Karpas-422 (cell line): ENCODE measurements at regions not wholly inside any gene's neighbourhood (a gene's known extent, or its start where the extent isn't known, plus 50 kb on each side); places are given as distances from the start of the nearest gene placed in this dataset.
"Not testable (repeated sequence)": the region's sequence is repeated elsewhere in the genome, so short reads cannot be mapped to it uniquely, and the experiment has no call there.

Experiments used
- DNase-seq: peaks from one replicate; pipeline ENCODE4 v3.0.0-alpha.2; 2015
- H2AFZ ChIP-seq: fragments of 200-600 bp; sonication (generic); 2 replicates; pipeline ENCODE4 v1.6.1; 2014; ENCODE audit warnings: antibody characterized with exemption, low read length, mixed read lengths
- H3K27ac ChIP-seq: fragments of 200-600 bp; sonication (generic); 2 replicates; pipeline ENCODE4 v1.5.1; 2014; ENCODE audit warnings: mild to moderate bottlenecking, low read length, moderate library complexity
- H3K27me3 ChIP-seq: fragments of 200-600 bp; sonication (generic); 2 replicates; pipeline ENCODE4 v1.6.1; 2014; ENCODE audit warnings: low read length, mixed read lengths
- H3K36me3 ChIP-seq: fragments of 200-600 bp; sonication (generic); 2 replicates; pipeline ENCODE4 v1.6.1; 2014; ENCODE audit warnings: low read length, mixed read lengths; ENCODE audit not compliant: insufficient read depth
- H3K4me1 ChIP-seq: fragments of 200-600 bp; sonication (generic); 2 replicates; pipeline ENCODE4 v1.6.1; 2014; ENCODE audit warnings: mild to moderate bottlenecking, low read length, mixed read lengths
- H3K4me2 ChIP-seq: fragments of 200-600 bp; sonication (generic); 2 replicates; pipeline ENCODE4 v1.6.1; 2014; ENCODE audit warnings: low read length, low read depth, mild to moderate bottlenecking; ENCODE audit not compliant: poor library complexity, severe bottlenecking
- H3K4me3 ChIP-seq: fragments of 200-600 bp; sonication (generic); 2 replicates; pipeline ENCODE4 v1.5.1; 2014; ENCODE audit warnings: mild to moderate bottlenecking, antibody characterized with exemption, low read length, mixed read lengths
- H3K79me2 ChIP-seq: fragments of 200-600 bp; sonication (generic); 2 replicates; pipeline ENCODE4 v1.6.1; 2014; ENCODE audit warnings: mild to moderate bottlenecking, low read length, mixed read lengths
- H3K9ac ChIP-seq: fragments of 200-600 bp; sonication (generic); 2 replicates; pipeline ENCODE4 v1.6.0; 2014; ENCODE audit warnings: low read length
- H3K9me2 ChIP-seq: fragments of 200-600 bp; sonication (generic), shearing (Covaris generic); replicated peaks from 2 replicates; pipeline ENCODE4 v1.6.0; 2014; ENCODE audit warnings: mild to moderate bottlenecking, low read length, moderate library complexity; ENCODE audit not compliant: insufficient read depth
- H3K9me3 ChIP-seq: fragments of 300-700, 200-600 bp; sonication (generic); 2 replicates; pipeline ENCODE4 v1.6.1; 2014; ENCODE audit warnings: low read length, mixed read lengths
- H4K20me1 ChIP-seq: fragments of 200-600 bp; sonication (generic); 2 replicates; pipeline ENCODE4 v1.6.1; 2014; ENCODE audit warnings: mild to moderate bottlenecking, antibody characterized with exemption, low read length, low read depth; ENCODE audit not compliant: insufficient read depth

GRCh38 chr1:213584272-213584671, 403.5 kb upstream of the PROX1 start:
- Histone ChIP-seq H3K9me3 (no peaks in the 10 kb centered on the region), H3K9me2 (no peaks in the 10 kb centered on the region), H3K27me3 (no peaks in the 10 kb centered on the region), H3K4me3 (no peak overlapping the region), H4K20me1 (no peaks in the 10 kb centered on the region), H3K4me1 (no peaks in the 10 kb centered on the region), H2AFZ (no peak overlapping the region), H3K79me2 (no peaks in the 10 kb centered on the region), H3K36me3 (no peaks in the 10 kb centered on the region), H3K4me2 (no peak overlapping the region), H3K9ac (no peak overlapping the region), H3K27ac (no peak overlapping the region)
- no peak for DNase-seq

GRCh38 chr1:213585402-213585801, 402.4 kb upstream of the PROX1 start:
- H3K27ac ChIP-seq = no peak overlapping the region
- DNase-seq = no peak
- no peak overlapping the region for H3K9ac ChIP-seq
- H2AFZ ChIP-seq = no peak overlapping the region
- H3K4me3 ChIP-seq = no peak overlapping the region
- no peaks in the 10 kb centered on the region for H3K79me2 ChIP-seq
- no peaks in the 10 kb centered on the region for H4K20me1 ChIP-seq
- H3K27me3 ChIP-seq = no peaks in the 10 kb centered on the region
- H3K4me2 ChIP-seq = no peak overlapping the region
- H3K36me3 ChIP-seq = no peaks in the 10 kb centered on the region
- H3K9me3 ChIP-seq = no peaks in the 10 kb centered on the region
- H3K9me2 ChIP-seq = no peaks in the 10 kb centered on the region
- no peaks in the 10 kb centered on the region for H3K4me1 ChIP-seq

- no peak for DNase-seq
- Histone ChIP-seq H3K79me2 (no peaks in the 10 kb centered on the region), H4K20me1 (no peaks in the 10 kb centered on the region), H3K9me3 (no peaks in the 10 kb centered on the region), H3K4me3 (no peak overlapping the region), H2AFZ (no peak overlapping the region), H3K36me3 (no peaks in the 10 kb centered on the region), H3K4me1 (no peaks in the 10 kb centered on the region), H3K4me2 (no peak overlapping the region), H3K27ac (no peak overlapping the region), H3K9ac (no peak overlapping the region), H3K27me3 (no peaks in the 10 kb centered on the region), H3K9me2 (no peaks in the 10 kb centered on the region)
Measured at GRCh38 chr1:213585959-213586586, 401.7 kb upstream of the PROX1 start.

- no peaks in the 10 kb centered on the region for H4K20me1 ChIP-seq
- no peaks in the 10 kb centered on the region for H3K27me3 ChIP-seq
- H3K27ac ChIP-seq = no peak overlapping the region
- H3K9ac ChIP-seq = no peak overlapping the region
- DNase-seq = no peak
- H3K4me1 ChIP-seq = no peaks in the 10 kb centered on the region
- no peak overlapping the region for H3K4me2 ChIP-seq
- no peaks in the 10 kb centered on the region for H3K9me2 ChIP-seq
- no peak overlapping the region for H3K4me3 ChIP-seq
- H3K9me3 ChIP-seq = no peaks in the 10 kb centered on the region
- H3K36me3 ChIP-seq = no peaks in the 10 kb centered on the region
- no peak overlapping the region for H2AFZ ChIP-seq
- H3K79me2 ChIP-seq = no peaks in the 10 kb centered on the region
Measured at GRCh38 chr1:213586587-213586972, 401.2 kb upstream of the PROX1 start.

- Histone ChIP-seq H3K36me3 (no peaks in the 10 kb centered on the region), H4K20me1 (no peaks in the 10 kb centered on the region), H3K4me1 (no peaks in the 10 kb centered on the region), H3K4me2 (no peak overlapping the region), H2AFZ (no peak overlapping the region), H3K9ac (no peak overlapping the region), H3K4me3 (no peak overlapping the region), H3K27ac (no peak overlapping the region), H3K9me3 (no peaks in the 10 kb centered on the region), H3K9me2 (no peaks in the 10 kb centered on the region), H3K79me2 (no peaks in the 10 kb centered on the region), H3K27me3 (no peaks in the 10 kb centered on the region)
- DNase-seq = no peak
Measured at GRCh38 chr1:213596729-213597128, 391.0 kb upstream of the PROX1 start.

GRCh38 chr1:213598263-213598662, 389.5 kb upstream of the PROX1 start:
- Histone ChIP-seq H3K4me2 (no peak overlapping the region), H2AFZ (no peak overlapping the region), H3K9me2 (no peaks in the 10 kb centered on the region), H3K36me3 (no peaks in the 10 kb centered on the region), H3K4me3 (no peak overlapping the region), H4K20me1 (no peaks in the 10 kb centered on the region), H3K27ac (no peak overlapping the region), H3K27me3 (no peaks in the 10 kb centered on the region), H3K79me2 (no peaks in the 10 kb centered on the region), H3K9me3 (no peaks in the 10 kb centered on the region), H3K4me1 (no peaks in the 10 kb centered on the region), H3K9ac (no peak overlapping the region)
- DNase-seq = no peak

- no peaks in the 10 kb centered on the region for H3K9me3 ChIP-seq
- H3K9ac ChIP-seq = no peak overlapping the region
- H2AFZ ChIP-seq = no peak overlapping the region
- H3K36me3 ChIP-seq = no peaks in the 10 kb centered on the region
- H3K4me1 ChIP-seq = no peaks in the 10 kb centered on the region
- H3K4me2 ChIP-seq = no peak overlapping the region
- no peaks in the 10 kb centered on the region for H3K9me2 ChIP-seq
- H4K20me1 ChIP-seq = no peaks in the 10 kb centered on the region
- DNase-seq = no peak
- no peaks in the 10 kb centered on the region for H3K79me2 ChIP-seq
- H3K27ac ChIP-seq = no peak overlapping the region
- H3K4me3 ChIP-seq = no peak overlapping the region
- H3K27me3 ChIP-seq = no peaks in the 10 kb centered on the region
Measured at GRCh38 chr1:213600879-213601278, 386.9 kb upstream of the PROX1 start.

GRCh38 chr1:213601705-213602104, 386.1 kb upstream of the PROX1 start:
- not testable (repeated sequence) for H2AFZ ChIP-seq

More at GRCh38 chr1:213601705-213602104, 386.1 kb upstream of the PROX1 start:
- not testable (repeated sequence) for H4K20me1 ChIP-seq, H3K27me3 ChIP-seq, H3K79me2 ChIP-seq, H3K4me1 ChIP-seq, H3K4me3 ChIP-seq, H3K9me3 ChIP-seq, H3K9ac ChIP-seq, H3K27ac ChIP-seq, DNase-seq, H3K36me3 ChIP-seq, H3K4me2 ChIP-seq, H3K9me2 ChIP-seq
